Activated naive CD4-positive, alpha-beta T cell treated with anti-CD3 and anti-CD28 coated beads, Interleukin-2, amount 10 ng/mL, durations not matched to agents 7 days and 5 days (primary cell): ENCODE measurements at regions not wholly inside any gene's neighbourhood (a gene's known extent, or its start where the extent isn't known, plus 50 kb on each side); places are given as distances from the start of the nearest gene placed in this dataset.
A peak's percentile ranks its signal among the peaks of the same experiment; 100 is the strongest.

Experiments used
- CTCF ChIA-PET: fragments of 350-600 bp; sonication (Branson Sonifier 250); formaldehyde crosslinking; loops from one replicate; lab custom pipeline; 2021; ENCODE audit warnings: antibody characterized with exemption; lab: Charles Lee
- DNase-seq: peaks from one replicate; pipeline ENCODE4 v3.0.0-alpha.2; 2020
- H3K27ac Mint-ChIP-seq: one replicate; pipeline ENCODE4 v1.8.0; 2021; ENCODE audit warnings: mild to moderate bottlenecking, moderate library complexity, mixed read lengths
- H3K27me3 Mint-ChIP-seq: one replicate; pipeline ENCODE4 v1.8.0; 2021; ENCODE audit warnings: mild to moderate bottlenecking, mixed read lengths
- H3K36me3 Mint-ChIP-seq: one replicate; pipeline ENCODE4 v1.8.0; 2021; ENCODE audit warnings: mixed read lengths
- H3K4me1 Mint-ChIP-seq: one replicate; pipeline ENCODE4 v1.8.0; 2021; ENCODE audit warnings: mixed read lengths
- H3K4me3 Mint-ChIP-seq: one replicate; pipeline ENCODE4 v1.8.0; 2021; ENCODE audit warnings: mild to moderate bottlenecking, moderate library complexity, mixed read lengths
- H3K9me3 Mint-ChIP-seq: one replicate; pipeline ENCODE4 v1.8.0; 2021; ENCODE audit warnings: mixed read lengths

GRCh38 chr2:147686365-147686764 lies 158.5 kb upstream of the ACVR2A start:
- H3K27ac Mint-ChIP-seq: no peak overlapping the region
- H3K36me3 Mint-ChIP-seq: no peaks in the 10 kb centered on the region
- H3K27me3 Mint-ChIP-seq: peaks cover 4% of the 10 kb centered on the region
- H3K4me1 Mint-ChIP-seq: no peaks in the 10 kb centered on the region
- CTCF ChIA-PET: no interaction called here
- peaks cover 2% of the 10 kb centered on the region for H3K9me3 Mint-ChIP-seq
- no peak overlapping the region for H3K4me3 Mint-ChIP-seq
- DNase-seq: no peak

GRCh38 chr2:147684903-147685302 lies 159.9 kb upstream of the ACVR2A start:
- H3K9me3 Mint-ChIP-seq: peaks cover 2% of the 10 kb centered on the region
- H3K27me3 Mint-ChIP-seq: no peaks in the 10 kb centered on the region
- CTCF ChIA-PET: no interaction called here
- DNase-seq: no peak
- H3K4me3 Mint-ChIP-seq: no peak overlapping the region
- no peaks in the 10 kb centered on the region for H3K36me3 Mint-ChIP-seq
- H3K4me1 Mint-ChIP-seq: no peaks in the 10 kb centered on the region
- H3K27ac Mint-ChIP-seq: no peak overlapping the region

GRCh38 chr2:147683380-147683779 lies 161.4 kb upstream of the ACVR2A start:
- CTCF ChIA-PET: no interaction called here
- DNase-seq: no peak
- H3K4me1 Mint-ChIP-seq: no peaks in the 10 kb centered on the region
- no peaks in the 10 kb centered on the region for H3K36me3 Mint-ChIP-seq
- H3K4me3 Mint-ChIP-seq: no peak overlapping the region
- no peak overlapping the region for H3K27ac Mint-ChIP-seq
- no peaks in the 10 kb centered on the region for H3K27me3 Mint-ChIP-seq
- peaks cover 2% of the 10 kb centered on the region for H3K9me3 Mint-ChIP-seq

- no peaks in the 10 kb centered on the region for H3K4me1 Mint-ChIP-seq
- peaks cover 2% of the 10 kb centered on the region for H3K9me3 Mint-ChIP-seq
- no peak for DNase-seq
- no peaks in the 10 kb centered on the region for H3K36me3 Mint-ChIP-seq
- CTCF ChIA-PET: no interaction called here
- H3K27me3 Mint-ChIP-seq: no peaks in the 10 kb centered on the region
- no peak overlapping the region for H3K4me3 Mint-ChIP-seq
- no peak overlapping the region for H3K27ac Mint-ChIP-seq
Measured at GRCh38 chr2:147681093-147681492, 163.7 kb upstream of the ACVR2A start.

GRCh38 chr2:147679955-147680531 lies 164.8 kb upstream of the ACVR2A start:
- Mint-ChIP-seq H3K9me3 (no peaks in the 10 kb centered on the region), H3K36me3 (no peaks in the 10 kb centered on the region), H3K27ac (no peak overlapping the region), H3K27me3 (no peaks in the 10 kb centered on the region), H3K4me1 (no peaks in the 10 kb centered on the region), H3K4me3 (no peak overlapping the region)
- CTCF ChIA-PET: no interaction called here
- DNase-seq: no peak

- Mint-ChIP-seq H3K27ac (no peak overlapping the region), H3K36me3 (no peaks in the 10 kb centered on the region), H3K27me3 (no peaks in the 10 kb centered on the region), H3K4me1 (no peaks in the 10 kb centered on the region), H3K9me3 (no peaks in the 10 kb centered on the region), H3K4me3 (no peak overlapping the region)
- CTCF ChIA-PET: interaction anchor here (1.1 kb wide), 1 partner anchor 14 kb away, joined by 3 read pairs; no protein-coding TSS in a partner anchor
- no peak for DNase-seq
Measured at GRCh38 chr2:147679191-147679954, 165.5 kb upstream of the ACVR2A start.

- Mint-ChIP-seq H3K36me3 (peaks cover 6% of the 10 kb centered on the region), H3K4me3 (no peak overlapping the region), H3K4me1 (peaks cover 33% of the 10 kb centered on the region), H3K9me3 (no peaks in the 10 kb centered on the region), H3K27me3 (no peaks in the 10 kb centered on the region), H3K27ac (peak overlapping the region; percentile 35)
- no peak for DNase-seq
- CTCF ChIA-PET: interaction anchor here (0.9 kb wide), 1 partner anchor 136 kb away, joined by 3 read pairs; no protein-coding TSS in a partner anchor
Measured at GRCh38 chr2:147665105-147665504, 179.7 kb upstream of the ACVR2A start.

- H3K27me3 Mint-ChIP-seq: no peaks in the 10 kb centered on the region
- H3K4me3 Mint-ChIP-seq: peak overlapping the region; percentile 27
- H3K9me3 Mint-ChIP-seq: no peaks in the 10 kb centered on the region
- DNase-seq: no peak
- H3K36me3 Mint-ChIP-seq: peaks cover 5% of the 10 kb centered on the region
- CTCF ChIA-PET: interaction anchor here (1.1 kb wide), 2 partner anchors 21 to 149 kb away, joined by 3 read pairs; no protein-coding TSS in a partner anchor
- H3K27ac Mint-ChIP-seq: peak overlapping the region; percentile 85
- H3K4me1 Mint-ChIP-seq: peaks cover 36% of the 10 kb centered on the region
Measured at GRCh38 chr2:147663962-147664361, 180.9 kb upstream of the ACVR2A start.

- Mint-ChIP-seq H3K27me3 (no peaks in the 10 kb centered on the region), H3K36me3 (peaks cover 5% of the 10 kb centered on the region), H3K4me3 (peak overlapping the region; percentile 27), H3K4me1 (peaks cover 36% of the 10 kb centered on the region), H3K9me3 (no peaks in the 10 kb centered on the region), H3K27ac (peak overlapping the region; percentile 85)
- CTCF ChIA-PET: interaction anchor here (1.1 kb wide), 2 partner anchors 20 to 149 kb away, joined by 3 read pairs; no protein-coding TSS in a partner anchor
- DNase-seq: peak; percentile 23
Measured at GRCh38 chr2:147663153-147663961, 181.5 kb upstream of the ACVR2A start.

- Mint-ChIP-seq H3K27ac (peak overlapping the region; percentile 50), H3K9me3 (no peaks in the 10 kb centered on the region), H3K4me3 (no peak overlapping the region), H3K4me1 (peaks cover 36% of the 10 kb centered on the region), H3K36me3 (peaks cover 5% of the 10 kb centered on the region), H3K27me3 (no peaks in the 10 kb centered on the region)
- CTCF ChIA-PET: no interaction called here
- no peak for DNase-seq
Measured at GRCh38 chr2:147662221-147662620, 182.6 kb upstream of the ACVR2A start.

- Mint-ChIP-seq H3K4me1 (peaks cover 36% of the 10 kb centered on the region), H3K36me3 (peaks cover 5% of the 10 kb centered on the region), H3K27ac (no peak overlapping the region), H3K27me3 (no peaks in the 10 kb centered on the region), H3K9me3 (no peaks in the 10 kb centered on the region), H3K4me3 (no peak overlapping the region)
- no peak for DNase-seq
- CTCF ChIA-PET: interaction anchor here (0.7 to 1.3 kb wide), 2 partner anchors 41 to 305 kb away, joined by 3 to 5 read pairs; no protein-coding TSS in a partner anchor
Measured at GRCh38 chr2:147660680-147661079, 184.1 kb upstream of the ACVR2A start.

GRCh38 chr2:147659051-147659450 lies 185.8 kb upstream of the ACVR2A start:
- DNase-seq: no peak
- no peaks in the 10 kb centered on the region for H3K9me3 Mint-ChIP-seq
- no peak overlapping the region for H3K27ac Mint-ChIP-seq
- H3K27me3 Mint-ChIP-seq: no peaks in the 10 kb centered on the region
- H3K36me3 Mint-ChIP-seq: peaks cover 5% of the 10 kb centered on the region
- CTCF ChIA-PET: no interaction called here
- H3K4me1 Mint-ChIP-seq: peaks cover 35% of the 10 kb centered on the region
- H3K4me3 Mint-ChIP-seq: no peak overlapping the region

- no peak for DNase-seq
- CTCF ChIA-PET: no interaction called here
- Mint-ChIP-seq H3K36me3 (peaks cover 4% of the 10 kb centered on the region), H3K27ac (no peak overlapping the region), H3K4me1 (peaks cover 17% of the 10 kb centered on the region), H3K4me3 (no peak overlapping the region), H3K27me3 (no peaks in the 10 kb centered on the region), H3K9me3 (no peaks in the 10 kb centered on the region)
Measured at GRCh38 chr2:147657086-147658000, 187.5 kb upstream of the ACVR2A start.
